ENCODE measurements at regions not wholly inside any gene's neighbourhood (a gene's known extent, or its start where the extent isn't known, plus 50 kb on each side); places are given as distances from the start of the nearest gene placed in this dataset.
"Not testable (repeated sequence)": the region's sequence is repeated elsewhere in the genome, so short reads cannot be mapped to it uniquely, and the experiment has no call there.

GRCh38 chr2:89756616-89757015 is 1065.1 kb downstream of the RPIA start:
- not testable (repeated sequence) for DNase-seq

DNA sequence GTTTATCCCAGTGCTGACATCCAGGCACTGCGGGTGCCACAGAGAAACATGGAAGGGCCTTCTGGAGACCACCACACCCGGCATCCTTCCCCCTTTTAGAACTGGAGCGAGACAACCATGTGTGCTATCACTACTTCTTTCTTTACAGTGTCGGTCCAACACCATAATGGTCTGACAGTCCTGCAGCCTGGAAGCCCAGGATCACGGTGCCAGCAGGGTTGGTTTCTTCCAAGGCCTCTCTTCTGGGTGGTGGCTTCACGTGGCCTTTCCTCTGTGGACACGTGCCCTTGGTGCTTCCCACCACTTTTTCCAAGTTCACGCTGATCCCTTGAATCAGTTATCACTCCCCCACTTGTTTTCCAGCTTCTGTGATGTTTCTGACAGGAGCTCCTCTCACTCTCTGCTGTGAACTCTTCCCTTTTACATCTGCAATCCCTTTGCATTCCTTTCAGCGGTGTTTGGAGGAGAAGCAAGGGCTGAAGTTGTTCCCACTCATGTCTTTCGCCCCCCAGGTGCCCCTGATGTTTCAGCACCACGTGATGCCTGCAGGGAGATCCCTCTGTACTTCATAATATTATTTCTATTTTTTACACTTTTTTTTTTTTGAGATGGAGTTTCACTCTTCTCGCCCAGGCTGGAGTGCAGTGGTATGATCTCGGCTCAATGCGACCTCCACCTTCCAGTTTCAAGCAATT is 1067.0 kb downstream of the RPIA start:
- not testable (repeated sequence) for DNase-seq

GRCh38 chr2:89760762-89761161 is 1069.3 kb downstream of the RPIA start:
- not testable (repeated sequence) for DNase-seq

- not testable (repeated sequence) for DNase-seq
Observed at GRCh38 chr2:89761171-89761570, 1069.7 kb downstream of the RPIA start.

- DNase-seq, result not testable (repeated sequence)
Observed at GRCh38 chr2:89761863-89762262, 1070.4 kb downstream of the RPIA start.

- not testable (repeated sequence) for DNase-seq
Observed at GRCh38 chr2:89762461-89763253, 1071.2 kb downstream of the RPIA start.

- DNase-seq, result no peak
Observed at GRCh38 chr2:89763254-89763580, 1071.7 kb downstream of the RPIA start.

DNA sequence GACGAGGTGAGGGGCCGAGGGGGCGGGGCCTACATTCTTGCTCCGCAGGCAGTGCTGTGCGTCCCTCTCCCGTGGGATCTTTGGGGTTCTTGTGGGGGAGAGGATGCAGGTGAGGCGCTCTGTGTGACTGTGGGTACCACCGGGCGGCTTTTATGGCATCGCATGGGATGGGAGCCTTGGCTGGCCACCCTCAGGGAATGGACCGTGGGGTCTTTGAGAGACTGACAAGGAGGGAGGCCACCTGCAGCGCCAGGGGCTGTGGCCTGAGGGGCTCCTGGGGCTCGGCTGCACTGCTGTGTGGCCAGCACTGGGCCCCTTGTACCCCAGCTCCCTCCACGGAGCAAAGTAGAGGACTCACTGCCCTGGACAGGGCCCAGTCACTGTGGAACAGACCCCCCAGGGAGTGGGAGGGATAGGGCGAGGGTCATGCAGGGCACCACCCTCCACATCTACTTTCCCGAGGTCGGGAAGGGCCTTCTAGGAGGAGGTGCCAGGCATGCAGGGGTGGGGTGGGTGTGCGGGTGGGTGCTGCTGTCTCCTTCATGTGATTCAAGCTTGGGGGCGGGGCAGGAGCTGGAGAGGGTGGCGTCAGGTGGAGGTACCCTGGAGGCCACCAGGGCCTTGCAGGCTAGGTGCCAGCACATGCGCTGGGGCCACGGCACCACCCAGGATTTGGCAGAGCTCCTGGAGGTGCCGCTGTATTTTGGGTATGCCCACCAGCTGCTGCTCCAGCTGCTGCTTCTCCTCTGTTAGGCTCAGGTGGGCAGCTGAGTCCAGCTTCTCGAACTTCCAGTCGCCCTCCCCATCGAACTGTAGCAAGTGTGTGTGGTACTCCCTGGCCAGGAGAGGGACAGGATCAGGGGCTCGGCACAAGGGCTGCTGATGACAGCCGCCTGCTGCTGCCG is 1072.4 kb downstream of the RPIA start:
- DNase-seq, result no peak

- not testable (repeated sequence) for DNase-seq
Observed at GRCh38 chr2:89764571-89765360, 1073.3 kb downstream of the RPIA start.

- DNase-seq, result not testable (repeated sequence)
Observed at GRCh38 chr2:89765361-89765718, 1073.9 kb downstream of the RPIA start.

GRCh38 chr2:89766141-89766990 is 1074.9 kb downstream of the RPIA start:
- not testable (repeated sequence) for DNase-seq

- not testable (repeated sequence) for DNase-seq
Observed at GRCh38 chr2:89767058-89767457, 1075.6 kb downstream of the RPIA start.

- DNase-seq, result no peak
Observed at GRCh38 chr2:89767572-89768435, 1076.3 kb downstream of the RPIA start.

- DNase-seq, result no peak
Observed at GRCh38 chr2:89775885-89776284, 1084.4 kb downstream of the RPIA start.

- no peak for DNase-seq
Observed at GRCh38 chr2:89780318-89780717, 1088.8 kb downstream of the RPIA start.

DNA sequence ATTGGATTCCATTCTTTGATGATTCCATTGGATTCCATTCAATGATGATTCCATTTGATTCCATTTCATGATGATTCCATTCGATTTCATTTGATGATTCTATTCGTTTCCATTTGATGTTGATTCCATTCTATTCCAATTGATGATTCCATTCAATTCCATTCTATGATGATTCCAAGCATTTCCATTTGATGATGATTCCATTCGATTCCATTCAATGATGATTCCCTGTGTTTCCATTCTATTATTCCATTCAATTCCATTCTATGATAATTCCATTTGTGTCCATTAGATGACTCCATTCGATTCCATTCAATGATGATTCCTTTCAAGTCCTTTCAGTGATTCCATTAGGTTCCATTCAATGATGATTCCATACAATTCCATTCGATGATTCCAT is 1090.5 kb downstream of the RPIA start:
- no peak for DNase-seq

DNA sequence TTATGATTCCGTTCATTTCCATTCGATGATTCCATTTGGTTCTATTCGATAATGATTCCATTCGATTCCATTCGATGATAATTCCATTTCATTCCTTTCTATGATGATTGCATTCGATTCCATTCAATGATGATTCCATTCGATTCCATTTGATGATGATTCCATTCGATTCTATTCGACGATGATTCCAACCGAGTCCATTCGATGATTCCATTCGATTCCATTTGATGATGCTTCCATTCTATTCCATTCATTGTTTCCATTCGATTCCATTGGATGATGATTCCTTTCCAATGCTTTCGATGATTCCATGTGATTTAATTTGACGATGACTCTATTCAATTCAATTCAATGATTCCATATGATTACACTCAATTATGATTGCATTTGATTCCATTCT is 1093.5 kb downstream of the RPIA start:
- no peak for DNase-seq

- not testable (repeated sequence) for DNase-seq
Observed at GRCh38 chr2:89785528-89785927, 1094.1 kb downstream of the RPIA start.

GRCh38 chr2:89786642-89787041 is 1095.2 kb downstream of the RPIA start:
- DNase-seq, result not testable (repeated sequence)

DNA sequence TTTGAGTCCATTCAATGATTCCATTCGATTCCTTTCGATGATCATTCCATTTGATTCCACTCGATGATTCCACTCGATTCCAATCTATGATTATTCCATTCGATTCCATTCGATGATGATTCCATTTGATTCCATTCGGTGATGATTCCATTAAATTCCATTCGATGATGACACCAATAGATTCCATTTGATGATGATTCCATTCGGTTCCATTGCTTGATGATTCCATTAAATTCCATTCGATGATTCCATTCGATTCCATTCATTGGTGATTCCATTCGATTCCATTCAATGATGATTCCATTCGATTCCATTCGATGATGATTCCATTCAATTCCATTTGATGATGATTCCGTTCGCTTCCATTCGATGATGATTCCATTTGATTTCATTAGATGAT is 1104.1 kb downstream of the RPIA start:
- not testable (repeated sequence) for DNase-seq
